Urothelium cell line (cell line): ENCODE measurements at regions not wholly inside any gene's neighbourhood (a gene's known extent, or its start where the extent isn't known, plus 50 kb on each side); places are given as distances from the start of the nearest gene placed in this dataset.
"Not testable (repeated sequence)": the region's sequence is repeated elsewhere in the genome, so short reads cannot be mapped to it uniquely, and the experiment has no call there.

Experiments
- DNase-seq: peaks from one replicate; pipeline ENCODE4 v3.0.0; 2011; ENCODE audit warnings: low spot score, mixed read lengths
- FAIRE-seq: peaks from 2 replicates; lab custom pipeline; 2011; peaks lifted over from hg19 to GRCh38; lab: Jason Lieb, UNC

DNA sequence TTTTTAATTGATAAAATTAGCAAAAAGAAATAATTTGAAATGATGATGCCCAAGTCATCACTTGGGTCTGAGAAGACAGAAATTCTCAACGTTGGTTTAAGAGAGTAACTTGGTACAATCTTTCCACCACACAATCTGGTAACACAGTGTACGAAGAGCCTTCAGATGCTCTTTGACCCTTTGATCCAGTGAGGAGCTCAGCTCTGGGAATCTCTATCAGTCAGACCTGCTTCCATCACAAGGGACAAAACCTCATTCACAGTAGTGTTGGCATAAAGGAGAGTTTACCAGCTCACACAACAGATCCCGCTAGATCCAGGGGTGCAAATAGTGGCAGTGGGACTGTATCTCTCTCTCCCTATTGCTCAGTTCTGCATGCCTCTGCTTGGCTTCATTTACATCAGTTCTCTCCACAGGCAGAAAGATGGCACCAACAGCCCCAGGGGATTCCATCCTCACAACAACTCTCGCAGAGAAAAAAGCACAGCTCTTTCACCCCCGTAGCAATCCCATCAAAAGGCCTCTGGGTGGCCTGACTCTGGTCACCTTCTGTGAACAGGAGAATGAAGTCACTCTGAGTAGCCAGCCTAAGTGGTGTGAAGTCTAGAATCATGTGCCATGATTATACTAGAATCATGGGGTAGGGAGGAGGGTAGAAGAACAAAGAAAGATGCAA, 119.7 kb downstream of the ZNF281 start:
- FAIRE-seq (no peak), DNase-seq (peak; percentile 22)

DNA sequence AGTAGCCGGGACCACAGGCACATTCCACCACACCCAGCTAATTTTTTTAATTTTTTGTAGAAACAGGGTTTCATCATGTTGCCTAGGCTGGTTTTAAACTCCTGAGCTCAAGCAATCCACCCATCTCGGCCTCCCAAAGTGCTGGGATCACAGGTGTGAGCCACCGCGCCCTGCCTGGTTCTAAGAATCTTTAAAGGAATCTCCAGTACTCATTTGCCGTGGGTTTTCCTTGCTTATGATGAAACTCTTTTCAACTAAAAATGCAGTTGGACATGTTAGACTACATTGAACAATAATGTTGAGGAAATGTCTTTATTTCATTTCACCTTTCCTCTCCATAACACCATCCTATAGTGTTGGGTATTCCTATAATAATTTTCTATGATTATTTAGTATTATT, 121.6 kb downstream of the ZNF281 start:
- FAIRE-seq (no peak), DNase-seq (no peak)

- not testable (repeated sequence) for DNase-seq, FAIRE-seq
These were observed 125.6 kb downstream of the ZNF281 start for GRCh38 chr1:200284236-200284635.

DNA sequence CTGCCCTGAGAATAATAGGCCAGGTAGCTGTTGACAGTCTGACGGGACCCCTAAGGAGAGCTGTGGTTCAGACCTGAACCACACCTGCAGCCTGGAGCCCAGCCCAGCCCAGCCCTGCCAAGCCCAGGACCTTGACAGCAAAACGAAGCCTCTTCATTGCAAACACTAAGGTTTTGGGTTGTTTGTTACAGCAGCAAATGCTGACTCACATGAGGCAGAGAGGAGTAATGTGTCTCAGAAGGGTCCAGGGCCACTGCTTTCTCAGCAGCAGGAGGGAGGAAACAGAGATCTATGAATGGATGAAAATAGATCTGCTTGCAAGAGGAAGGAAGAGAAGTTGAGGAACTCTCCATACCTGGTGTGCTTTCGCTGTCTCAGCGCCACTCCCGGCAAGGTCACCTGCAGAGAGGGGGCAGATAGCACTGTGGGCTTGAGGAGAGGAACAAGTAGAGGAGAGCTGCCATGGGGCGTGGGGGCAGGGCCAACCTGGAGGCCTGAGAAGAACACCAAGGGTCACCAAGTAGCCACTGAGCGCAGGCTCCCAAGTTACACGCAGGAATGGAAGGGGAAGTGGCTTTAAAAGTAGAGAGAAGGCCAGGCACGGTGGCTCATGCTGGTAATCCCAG, 127.2 kb downstream of the ZNF281 start:
- FAIRE-seq (no peak), DNase-seq (no peak)

DNA sequence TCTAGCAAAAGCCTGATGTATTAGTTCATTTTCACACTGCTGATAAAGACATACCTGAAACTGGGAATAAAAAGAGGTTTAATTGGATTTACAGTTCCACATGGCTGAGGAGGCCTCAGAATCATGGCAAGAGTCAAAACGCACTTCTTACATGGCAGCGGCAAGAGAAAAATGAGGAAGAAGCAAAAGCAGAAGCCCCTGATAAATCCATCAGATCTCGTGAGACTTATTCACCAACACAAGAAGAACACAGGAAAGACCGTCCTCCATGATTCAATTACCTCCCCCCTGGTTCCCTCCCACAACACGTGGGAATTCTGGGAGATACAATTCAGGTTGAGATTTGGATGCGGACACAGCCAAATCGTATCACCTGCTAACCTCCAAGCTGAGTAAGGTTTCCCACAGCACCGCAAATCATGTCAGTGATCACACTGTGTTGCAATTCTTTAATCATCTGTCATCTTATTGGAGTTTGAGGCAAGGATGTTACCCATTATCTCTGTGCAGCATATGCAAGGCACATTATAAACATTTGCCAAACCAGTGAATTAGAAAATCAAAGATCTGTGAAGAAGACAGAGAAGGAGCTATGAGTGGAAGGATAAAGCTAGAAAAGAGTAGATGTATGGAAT, 128.5 kb downstream of the ZNF281 start:
- no peak for FAIRE-seq
- DNase-seq: no peak

GRCh38 chr1:200279810-200280411, 129.9 kb downstream of the ZNF281 start:
- peak; percentile 58 for DNase-seq
- FAIRE-seq: no peak

GRCh38 chr1:200275816-200276453, 133.9 kb downstream of the ZNF281 start:
- no peak for FAIRE-seq
- DNase-seq: no peak

GRCh38 chr1:200275415-200275814, 134.4 kb downstream of the ZNF281 start:
- DNase-seq (no peak), FAIRE-seq (no peak)

GRCh38 chr1:200274116-200274515, 135.7 kb downstream of the ZNF281 start:
- DNase-seq (no peak), FAIRE-seq (no peak)

GRCh38 chr1:200272481-200273068, 137.3 kb downstream of the ZNF281 start:
- FAIRE-seq (no peak), DNase-seq (no peak)

GRCh38 chr1:200269256-200269655, 140.6 kb downstream of the ZNF281 start:
- DNase-seq (no peak), FAIRE-seq (no peak)

DNA sequence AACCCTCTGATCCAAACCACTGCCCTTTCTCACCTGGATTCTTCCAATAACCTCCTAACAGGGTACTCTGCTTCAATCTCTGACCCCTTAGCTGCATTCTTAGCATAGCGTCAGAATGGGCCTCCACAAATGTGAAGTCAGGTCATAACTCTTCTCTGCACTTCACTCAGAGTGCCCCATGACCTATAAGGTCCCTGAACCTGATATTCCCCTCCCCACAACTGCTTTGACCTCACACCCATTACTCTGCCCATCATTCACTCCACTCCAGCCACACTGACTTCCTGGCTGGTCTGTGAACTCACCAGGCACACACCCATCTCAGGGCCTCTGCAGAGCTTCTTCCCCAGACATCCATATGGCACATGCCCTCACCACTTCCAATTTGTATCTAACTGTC, 141.9 kb downstream of the ZNF281 start:
- no peak for FAIRE-seq

GRCh38 chr1:200267458-200267857, 142.4 kb downstream of the ZNF281 start:
- FAIRE-seq (no peak), DNase-seq (no peak)

More for the DNA sequence above, 141.9 kb downstream of the ZNF281 start:
- no peak for DNase-seq

- no peak for DNase-seq
- FAIRE-seq: no peak
These were observed 143.0 kb downstream of the ZNF281 start for GRCh38 chr1:200266871-200267270.

- DNase-seq (no peak), FAIRE-seq (no peak)
These were observed 144.0 kb downstream of the ZNF281 start for GRCh38 chr1:200265881-200266280.

DNA sequence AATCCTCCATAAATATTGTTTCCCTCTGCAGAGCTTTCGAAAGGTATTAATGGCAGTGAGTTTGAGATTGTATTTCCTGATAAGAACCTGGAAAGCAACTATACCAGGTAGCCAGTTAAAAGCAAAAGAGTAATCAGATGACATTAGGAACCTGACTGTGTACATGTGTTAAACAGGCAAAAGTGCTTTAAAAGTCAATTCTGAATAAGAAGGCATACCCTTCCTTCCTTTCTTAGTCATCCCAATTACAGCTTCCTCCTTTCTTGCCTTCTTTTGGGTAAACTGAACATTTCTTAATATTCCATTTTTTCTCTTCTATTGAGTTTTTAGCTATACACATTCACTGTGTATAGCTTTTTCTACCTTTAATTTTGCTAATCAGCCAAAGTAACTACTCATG, 144.7 kb downstream of the ZNF281 start:
- DNase-seq (no peak), FAIRE-seq (no peak)

GRCh38 chr1:200263203-200263602, 146.6 kb downstream of the ZNF281 start:
- no peak for FAIRE-seq
- no peak for DNase-seq

DNA sequence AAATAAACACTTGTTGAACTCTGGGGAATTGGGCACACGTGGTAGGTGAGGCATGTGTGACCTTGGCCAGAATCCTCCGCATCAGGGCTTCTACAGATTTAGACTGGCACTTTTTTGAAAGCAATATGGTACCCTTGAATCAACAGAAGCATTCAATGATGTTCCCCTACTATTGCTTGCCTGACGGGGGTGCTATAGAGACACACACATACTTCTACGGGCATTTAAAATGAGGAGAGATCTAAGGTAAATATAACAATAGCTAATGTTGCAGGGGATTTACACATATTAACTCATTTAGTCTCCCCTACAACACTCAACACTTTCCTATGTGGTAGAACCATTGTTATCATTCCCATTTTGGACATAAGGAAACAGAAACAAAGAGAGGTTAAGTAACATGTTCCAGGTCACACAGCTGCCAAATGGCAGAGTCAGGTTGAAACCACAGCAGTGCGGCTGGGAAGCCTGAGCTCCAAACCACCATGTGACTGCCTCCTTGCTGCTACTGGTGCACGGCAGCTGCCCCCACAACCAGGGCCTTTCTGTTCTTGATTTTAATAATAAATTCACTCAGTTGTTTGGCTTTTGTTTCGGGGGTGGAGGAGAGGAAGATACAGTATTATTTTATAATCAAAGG, 147.4 kb downstream of the ZNF281 start:
- FAIRE-seq: no peak

DNA sequence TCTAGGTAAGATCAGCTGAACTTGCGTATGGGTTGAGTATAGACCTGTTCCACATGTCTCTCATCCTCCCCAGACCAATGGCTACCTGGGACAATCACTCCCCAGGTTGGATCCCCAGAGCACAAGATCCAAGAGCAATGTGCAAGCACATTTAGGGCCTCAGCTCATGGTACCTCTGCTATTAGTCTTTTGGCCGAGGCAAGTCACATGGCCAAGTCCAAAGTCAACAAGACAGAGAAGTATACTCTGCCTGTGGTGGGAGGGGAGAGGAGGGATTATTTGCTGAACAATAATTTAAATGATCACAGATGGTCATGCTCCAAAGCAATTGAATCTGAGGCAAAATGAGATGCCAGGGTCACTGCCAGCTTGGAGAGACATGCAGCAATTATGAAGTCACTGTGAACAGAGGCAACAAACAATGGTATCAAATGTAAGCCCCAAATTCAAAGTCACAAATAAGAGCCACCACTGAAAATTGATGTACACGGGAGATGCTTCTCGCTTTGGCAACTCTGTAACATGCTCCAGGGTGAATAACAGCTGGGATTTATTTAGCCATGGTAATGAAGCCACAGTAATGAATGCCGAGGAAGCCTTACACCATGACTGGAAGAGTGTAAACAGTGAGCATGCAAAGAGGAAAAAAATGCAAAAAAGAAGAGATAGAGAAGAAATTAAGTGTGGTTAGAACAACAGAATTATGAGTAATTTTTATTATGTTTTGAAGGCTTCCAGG, 149.1 kb downstream of the ZNF281 start:
- no peak for DNase-seq
- no peak for FAIRE-seq

More for the DNA sequence above, 147.4 kb downstream of the ZNF281 start:
- no peak for DNase-seq
